ENCODE measurements at regions not wholly inside any gene's neighbourhood (a gene's known extent, or its start where the extent isn't known, plus 50 kb on each side); places are given as distances from the start of the nearest gene placed in this dataset.
"Not testable (repeated sequence)": the region's sequence is repeated elsewhere in the genome, so short reads cannot be mapped to it uniquely, and the experiment has no call there.

DNA sequence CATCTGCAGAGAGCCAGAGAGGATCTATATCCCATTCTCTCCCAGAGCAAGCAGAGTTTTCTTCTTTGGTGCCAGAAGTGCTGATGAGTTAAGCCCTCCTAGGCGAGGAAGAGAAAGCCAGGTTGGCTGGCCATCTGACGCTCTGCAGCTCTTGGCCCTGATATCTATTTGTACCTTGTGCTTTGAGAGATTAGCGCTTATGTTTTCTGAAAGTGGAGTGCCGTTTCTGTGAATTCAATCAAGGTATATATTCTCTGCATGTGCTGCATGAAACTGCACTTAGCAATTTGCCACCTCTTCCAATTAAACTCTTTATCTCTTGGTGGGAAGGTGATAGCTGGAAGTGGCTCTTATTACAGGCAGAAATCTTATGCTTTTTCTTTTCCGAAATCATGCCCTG, 177.5 kb downstream of the LPIN1 start:
- no peak for FAIRE-seq

DNA sequence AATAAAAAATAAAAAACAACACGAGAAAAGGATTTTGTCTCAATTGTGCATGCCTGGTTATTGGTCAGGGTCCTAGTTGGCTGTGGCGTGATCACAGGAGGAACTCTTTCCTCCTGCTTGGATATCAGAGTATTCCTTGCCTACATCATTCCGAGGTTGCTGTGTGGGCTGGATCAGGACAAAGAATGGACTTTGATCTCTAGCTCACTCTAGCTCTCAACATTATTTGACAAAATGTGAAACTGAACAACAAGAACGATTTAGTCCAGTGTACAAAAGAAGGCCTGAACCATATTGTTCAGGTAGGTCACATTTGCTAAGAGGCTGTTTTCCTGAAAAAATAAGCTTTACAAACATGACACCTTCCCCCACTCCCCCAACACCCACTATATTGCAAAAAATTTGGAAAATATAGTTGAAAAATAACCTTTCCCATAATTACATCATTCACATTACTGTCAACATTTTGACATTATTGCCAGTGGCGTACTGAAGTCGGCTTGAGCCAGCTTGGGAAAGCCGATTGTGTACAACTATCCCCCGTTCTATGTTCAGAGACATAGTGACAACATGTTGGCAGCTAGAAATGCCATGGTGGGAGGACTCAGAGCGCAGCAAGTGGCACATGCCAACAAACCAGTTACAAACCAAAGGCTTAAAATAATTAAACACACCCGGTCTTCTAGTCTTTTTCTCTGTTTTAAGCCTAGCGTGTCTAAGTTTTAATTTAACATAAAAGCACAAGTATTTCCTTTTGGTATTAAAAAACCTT, 179.0 kb downstream of the LPIN1 start:
- peak; percentile 72 for FAIRE-seq

DNA sequence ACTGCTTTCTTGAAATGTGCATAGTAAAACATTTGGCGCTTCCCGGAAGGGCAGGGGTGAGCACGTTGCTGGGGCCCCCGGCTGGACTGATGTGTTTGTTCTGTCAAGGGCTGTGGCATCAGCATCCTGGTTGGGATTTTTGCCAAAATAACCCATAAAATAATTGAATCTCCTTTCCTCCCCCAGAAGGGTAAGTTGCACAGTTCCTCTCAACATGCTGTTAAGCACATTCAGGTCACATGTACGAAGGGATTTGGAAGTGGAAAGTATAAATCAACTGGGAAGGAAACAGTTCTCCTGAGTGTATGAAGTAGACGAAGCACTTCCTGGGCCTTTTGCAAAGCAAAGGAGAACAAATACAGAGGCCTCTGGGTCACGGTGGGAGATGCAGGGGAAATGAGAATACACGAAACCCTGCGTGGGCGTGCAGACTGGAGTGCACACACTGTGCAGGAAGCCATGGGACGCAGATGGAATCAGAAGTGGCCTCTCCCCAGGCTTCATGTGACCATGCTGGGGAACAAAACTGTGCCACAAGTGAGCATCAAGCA, 183.9 kb downstream of the LPIN1 start:
- no peak for FAIRE-seq

DNA sequence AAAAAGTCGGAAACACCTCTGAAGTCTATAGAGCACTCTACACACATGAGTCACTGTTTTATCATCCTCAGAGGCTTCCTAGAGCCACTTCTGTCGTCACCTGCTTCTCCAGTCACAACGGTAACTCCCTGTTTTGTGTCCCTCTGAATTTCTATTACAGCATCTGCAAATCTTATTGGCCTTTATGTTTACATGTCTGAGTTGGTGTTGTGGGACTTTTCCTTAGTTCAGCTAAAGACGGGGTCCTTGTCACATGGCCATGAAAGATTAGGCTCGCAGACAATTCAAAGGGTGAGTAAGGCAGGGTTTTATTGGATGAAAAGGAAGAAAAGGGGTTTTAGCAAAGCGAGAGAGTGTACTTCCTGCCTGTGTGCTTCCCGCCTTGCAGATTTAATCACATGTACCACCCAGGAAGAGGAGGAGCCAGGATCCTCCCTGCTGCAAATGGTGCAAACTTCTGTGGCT, 185.6 kb downstream of the LPIN1 start:
- FAIRE-seq, result no peak

DNA sequence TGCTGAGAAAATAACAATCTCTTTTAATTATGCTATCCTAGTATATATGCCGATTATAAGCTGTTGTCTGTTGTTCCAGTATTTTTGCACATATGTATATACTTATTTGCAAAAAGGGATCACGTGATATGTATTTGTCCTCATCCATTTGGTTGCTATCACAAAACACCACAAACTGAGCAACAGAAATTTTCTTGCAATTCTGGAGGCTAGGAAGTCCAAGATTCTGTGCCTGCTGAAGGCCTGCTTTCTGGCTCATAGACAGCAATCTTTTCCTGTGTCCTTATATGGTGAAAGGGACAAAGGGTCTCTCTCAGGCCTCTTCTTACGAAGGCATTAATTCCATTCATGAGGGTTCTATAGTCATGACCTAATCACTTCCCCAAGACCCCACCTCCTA, 186.5 kb downstream of the LPIN1 start:
- no peak for FAIRE-seq

DNA sequence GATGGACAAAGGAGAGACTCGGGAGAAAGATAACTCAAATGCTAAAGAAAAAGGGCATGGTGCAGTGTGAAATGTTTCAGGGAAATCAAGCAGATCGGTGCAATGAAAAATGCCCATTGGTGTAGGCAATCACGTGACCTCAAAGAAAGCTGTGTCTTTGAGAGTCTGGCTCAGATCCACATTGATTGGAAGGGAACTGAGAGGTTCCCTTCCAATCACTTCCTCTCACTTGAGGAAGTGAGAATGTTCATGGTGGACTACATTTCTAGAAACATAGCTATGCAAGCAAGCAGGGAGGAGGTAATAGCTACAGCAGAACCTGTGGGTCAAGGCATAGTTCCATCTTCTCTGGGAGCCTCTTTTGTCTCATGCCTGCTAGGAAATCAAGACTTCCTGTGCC, 187.4 kb downstream of the LPIN1 start:
- FAIRE-seq, result no peak

DNA sequence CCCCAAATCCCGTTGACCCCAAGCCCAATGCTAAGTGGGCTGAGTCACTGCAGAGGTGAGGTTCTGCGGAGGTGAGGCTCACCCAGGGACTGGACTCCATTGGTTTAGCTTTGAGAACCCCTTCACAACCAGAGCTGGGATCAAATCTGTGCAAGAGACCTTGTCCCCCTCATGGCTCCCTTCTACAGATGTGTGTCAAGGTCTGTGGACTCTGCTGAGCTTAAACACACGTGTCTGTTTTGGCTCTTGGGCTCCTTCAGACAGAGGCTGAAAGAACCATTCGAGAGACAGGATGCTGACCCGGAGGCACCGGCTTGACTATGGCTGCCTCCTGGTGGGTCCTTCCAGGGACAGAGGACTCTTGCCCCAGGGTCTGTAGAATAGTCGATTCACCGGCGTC, 190.3 kb downstream of the LPIN1 start:
- no peak for FAIRE-seq

DNA sequence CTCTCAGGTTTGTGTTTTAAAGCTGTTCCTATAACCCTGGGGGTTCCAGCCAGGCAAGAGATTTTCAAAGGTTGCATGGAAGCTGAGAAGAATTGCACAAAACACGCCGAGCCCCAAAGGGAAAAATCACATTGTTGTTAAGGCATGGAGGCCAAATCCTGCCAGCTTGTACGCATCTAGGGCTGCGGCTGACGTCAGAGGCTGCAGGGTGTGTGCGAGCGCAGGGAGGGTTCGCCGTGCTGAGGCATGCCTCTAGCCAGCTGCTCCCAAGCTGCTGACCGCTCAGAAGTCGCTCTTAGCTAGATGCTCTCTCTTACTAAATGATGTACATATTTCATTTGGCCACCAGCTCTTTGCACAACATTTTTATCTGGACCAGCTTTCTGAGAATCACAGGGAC, 191.8 kb downstream of the LPIN1 start:
- FAIRE-seq, result no peak

DNA sequence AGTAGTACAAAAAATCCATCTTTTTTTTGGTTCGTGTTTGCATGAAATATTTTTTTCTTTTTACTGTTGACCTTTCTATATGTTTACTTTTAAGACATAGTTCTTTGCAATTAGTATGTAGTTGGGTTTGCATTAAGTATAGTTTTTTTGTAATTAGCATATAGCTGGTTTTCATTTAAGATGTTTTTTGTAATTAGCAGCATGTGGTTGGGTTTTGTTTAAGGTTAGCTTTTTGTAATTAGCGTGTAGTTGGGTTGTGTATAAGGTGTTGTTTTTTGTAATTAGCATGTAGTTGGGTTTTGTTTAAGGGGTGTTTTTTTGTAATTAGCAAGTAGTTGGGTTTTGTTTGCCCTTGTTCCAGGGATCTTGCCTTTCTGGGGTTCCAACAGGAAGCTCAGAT, 193.1 kb downstream of the LPIN1 start:
- no peak for FAIRE-seq

DNA sequence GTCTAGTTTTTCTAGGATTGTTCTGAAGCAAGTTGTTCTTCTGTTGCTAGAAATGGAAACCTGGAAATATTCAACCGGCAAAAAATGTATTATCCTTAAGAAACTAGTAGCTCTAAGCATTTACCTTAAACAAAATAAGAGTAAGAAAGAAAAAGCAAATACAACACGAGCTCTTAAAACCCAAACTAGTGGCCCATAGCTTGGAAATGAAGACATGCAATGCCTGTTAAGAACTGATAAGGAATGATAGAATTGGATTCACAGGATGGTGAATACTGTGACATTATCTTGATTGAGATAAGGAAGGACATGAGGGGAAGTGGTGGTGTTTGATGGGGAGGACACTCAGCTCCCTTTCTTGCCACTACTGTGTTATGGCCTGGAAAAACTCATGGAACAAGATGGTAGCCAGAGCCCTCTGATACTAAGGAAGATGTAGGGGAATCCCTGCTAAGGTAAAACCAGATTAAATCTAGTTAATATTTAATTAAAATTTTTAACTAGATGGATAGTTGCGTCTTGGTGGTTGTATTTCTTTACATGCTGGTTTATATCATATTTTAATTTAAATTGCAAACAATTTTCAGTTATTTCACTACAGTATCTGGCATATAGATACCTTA, 193.8 kb downstream of the LPIN1 start:
- FAIRE-seq, result no peak

DNA sequence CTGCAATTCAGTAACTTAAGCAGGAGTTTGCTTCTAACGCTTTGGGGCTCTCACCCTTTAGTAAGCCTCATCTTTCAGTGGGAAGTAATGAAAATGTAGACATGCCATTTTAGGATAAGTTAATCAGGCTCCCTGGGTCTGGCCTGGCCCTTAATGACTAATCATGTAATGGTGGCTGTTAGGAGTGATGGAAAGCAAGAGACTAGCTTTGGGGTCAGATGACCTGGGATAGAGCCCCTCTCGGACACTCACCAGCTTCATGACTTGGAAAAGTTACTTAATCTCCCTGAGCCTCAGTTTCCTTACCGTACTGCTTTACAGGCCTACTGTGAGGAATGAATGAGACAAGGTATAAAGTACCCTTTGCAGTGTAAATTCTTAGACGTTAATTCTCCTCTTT, 194.4 kb downstream of the LPIN1 start:
- no peak for FAIRE-seq

DNA sequence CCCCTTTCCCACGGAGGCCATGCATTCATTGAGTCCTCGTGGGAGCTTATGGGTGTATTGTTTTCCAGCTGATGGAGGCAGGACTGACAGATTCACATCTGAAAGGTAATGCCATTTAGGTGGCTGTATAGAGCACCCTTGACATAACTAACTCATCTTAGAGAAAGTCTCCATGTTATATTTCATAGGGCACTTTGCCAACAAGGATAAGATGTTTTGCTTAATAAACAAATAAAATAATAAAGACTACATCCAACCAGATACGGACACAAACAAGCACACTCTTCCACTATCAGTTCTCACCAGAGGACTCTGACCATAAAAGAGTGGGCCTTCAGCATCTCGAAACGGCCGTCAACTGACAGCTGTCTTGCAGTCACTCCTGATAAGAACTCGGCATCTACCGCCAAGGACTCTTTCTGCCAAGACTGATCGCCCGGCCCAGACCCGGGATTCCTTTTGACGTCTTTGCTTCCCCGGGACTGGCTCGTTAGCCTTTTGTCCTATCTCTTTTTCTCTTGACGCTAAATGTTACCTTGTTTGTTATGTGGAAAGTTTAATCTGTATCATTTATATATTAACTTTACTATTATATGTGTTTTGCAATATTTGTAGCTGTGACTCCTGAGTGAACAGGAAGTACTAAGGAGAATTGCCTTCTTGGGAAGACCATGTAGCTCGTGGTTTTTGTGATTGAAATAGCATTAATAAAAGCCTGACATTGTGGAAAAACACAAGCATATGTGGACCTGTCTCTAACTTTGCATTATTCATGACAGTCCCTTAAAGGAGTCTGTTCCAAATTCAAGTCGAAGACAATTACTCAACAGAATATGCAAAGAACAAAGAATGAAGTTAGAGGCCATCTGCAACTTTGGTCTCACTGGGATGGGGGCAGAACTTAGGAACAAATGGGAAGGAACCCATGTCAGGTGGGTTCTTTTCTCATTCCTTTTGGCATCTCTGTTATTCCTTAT, 195.1 kb downstream of the LPIN1 start:
- no peak for FAIRE-seq

DNA sequence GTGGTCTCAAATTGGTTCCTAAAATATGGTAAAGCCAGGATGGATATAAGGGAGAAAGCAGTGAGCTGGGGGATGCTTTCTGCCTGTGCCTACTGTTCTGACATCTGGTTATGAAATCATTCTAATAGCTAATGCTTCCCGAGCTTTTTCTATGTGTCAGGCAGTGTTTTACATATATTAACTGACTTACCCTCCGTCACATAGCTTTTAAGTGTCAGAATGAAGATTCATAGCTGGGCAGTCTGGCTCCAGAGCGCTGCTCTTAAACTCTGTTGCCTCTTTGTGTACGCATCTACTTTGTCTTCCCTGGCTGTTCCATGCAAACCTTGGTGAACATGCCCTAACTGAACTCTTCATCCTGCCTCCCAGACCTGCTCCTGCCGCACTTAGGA, 195.7 kb downstream of the LPIN1 start:
- no peak for FAIRE-seq

DNA sequence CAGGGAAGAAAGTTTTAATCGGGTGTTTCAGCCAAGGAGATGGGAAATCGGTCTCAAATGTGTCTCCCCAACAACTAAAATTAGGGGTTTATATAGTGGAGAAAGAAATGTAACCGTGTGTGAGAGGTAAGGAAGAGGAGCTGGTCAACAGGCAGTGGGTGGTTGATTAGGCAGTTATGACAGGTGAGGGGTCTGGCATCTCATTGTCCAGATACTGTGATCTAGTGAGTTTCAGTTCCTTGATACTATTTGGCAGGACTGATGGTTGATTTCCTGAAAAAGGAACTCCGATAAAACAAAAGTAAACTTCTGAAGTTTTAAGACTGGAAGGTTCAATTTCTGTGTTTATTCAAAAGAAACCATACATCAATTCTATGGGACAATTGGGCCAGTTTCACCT, 197.9 kb downstream of the LPIN1 start:
- no peak for FAIRE-seq

DNA sequence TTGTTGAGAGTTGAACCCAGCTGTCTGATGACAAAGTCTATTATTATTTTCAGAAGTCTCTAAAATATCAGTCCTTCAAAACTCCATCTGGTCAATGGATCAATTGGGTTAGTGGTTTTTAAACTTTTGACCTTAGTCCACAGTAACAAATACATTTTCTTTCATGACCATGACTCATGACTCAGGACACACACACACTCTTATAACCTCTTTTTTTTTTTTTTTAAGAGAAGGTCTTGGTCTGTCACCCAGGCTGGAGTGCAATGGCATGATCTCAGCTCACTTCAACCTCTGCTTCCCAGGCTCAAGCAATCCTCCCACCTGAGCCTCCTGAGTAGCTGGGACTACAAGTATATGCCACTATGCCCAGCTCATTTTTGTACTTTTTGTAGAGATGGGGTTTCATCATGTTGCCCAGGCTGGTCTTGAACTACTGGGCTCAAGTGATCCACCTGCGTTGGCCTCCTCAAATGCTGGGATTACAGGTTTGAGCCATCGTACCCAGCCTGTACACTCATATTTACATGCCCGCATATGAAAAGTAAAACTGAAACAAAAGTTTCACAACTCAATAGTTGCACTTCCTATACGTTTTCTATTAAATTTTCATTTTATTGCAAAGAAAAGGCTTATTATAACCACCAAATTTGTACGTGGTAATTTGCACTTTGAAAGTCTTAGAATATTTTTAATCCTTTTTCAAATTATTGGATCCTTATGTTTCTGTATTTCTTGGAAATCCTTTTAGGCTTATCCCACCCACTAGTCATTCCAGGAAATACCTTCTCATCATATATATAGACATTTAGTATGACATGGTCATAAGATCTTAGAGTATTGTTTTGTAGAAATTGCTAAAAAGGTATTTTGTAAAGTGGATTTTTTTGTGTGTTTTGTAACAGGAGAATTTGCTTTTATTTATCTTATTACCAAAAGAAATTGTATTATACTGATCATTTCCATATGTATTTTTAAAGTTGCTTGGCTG, 199.0 kb downstream of the LPIN1 start:
- FAIRE-seq, result no peak

DNA sequence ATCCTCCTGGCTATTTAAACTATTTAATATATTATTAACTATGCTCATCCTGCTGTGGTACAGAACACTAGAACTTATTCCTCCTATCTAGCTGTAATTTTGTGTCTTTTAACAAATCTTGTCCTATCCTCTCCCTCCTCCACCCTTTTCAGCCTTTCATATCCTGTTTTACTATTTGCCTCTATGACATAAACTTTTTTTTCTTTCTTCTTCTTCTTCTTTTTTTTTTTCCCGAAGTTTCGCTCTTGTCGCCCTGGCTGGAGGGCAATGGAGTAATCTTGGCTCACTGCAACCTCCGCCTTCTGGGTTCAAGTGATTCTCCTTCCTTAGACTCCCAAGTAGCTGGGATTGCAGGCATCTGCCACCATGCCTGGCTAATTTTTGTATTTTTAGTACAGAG, 201.5 kb downstream of the LPIN1 start:
- FAIRE-seq, result no peak

DNA sequence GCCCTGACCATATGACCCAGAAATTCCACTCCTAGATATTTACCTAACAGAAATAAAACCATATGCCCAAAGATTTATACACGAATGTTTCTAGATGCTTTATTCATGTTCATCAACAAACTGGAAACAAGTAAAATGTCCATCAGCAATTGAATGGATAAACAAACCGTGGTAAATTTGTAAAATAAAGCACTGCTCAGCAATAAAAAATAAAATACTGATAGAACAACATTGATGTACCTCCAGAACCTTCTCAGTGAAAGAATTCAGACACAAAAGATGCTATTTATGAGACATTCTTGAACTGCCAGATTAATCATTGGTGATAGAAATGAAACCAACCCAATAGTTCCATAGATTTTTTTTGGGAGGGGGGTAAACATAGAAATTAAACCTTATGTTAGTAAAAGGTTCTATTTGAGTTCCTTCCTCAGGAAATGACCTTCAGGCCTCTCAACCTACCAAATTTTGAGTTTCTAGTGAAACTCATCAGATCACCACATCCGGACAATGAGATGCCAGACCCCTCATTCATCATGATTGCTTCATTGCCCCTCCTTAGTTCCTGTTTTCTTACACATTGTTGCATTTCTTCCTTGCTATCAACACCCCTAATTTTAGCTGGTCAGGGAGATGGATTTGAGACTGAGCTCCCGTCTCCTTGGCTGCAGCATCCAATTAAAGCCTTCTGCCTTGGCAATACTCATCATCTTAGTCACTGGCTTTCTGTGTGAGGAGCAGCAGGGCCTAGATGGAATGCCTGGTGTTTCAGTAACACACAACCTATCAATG, 203.5 kb downstream of the LPIN1 start:
- FAIRE-seq, result no peak

DNA sequence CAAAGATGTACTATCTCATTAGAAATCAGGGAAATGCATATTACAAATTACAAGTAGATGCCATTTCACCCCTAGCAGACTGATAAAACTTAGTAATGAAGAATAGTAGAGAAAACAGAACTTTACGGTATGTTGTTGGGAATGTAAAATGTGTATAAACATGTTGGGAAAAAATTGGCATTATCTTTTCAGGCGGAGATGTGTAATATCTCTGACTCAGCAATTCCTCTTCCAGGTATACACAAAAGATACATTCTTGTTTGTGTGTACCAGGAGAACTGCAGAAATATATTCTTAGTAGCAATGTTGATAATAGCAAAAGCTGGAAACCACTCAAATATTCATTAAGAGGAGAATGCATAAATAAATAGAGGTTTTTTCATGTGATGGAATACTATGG, 204.5 kb downstream of the LPIN1 start:
- no peak for FAIRE-seq

DNA sequence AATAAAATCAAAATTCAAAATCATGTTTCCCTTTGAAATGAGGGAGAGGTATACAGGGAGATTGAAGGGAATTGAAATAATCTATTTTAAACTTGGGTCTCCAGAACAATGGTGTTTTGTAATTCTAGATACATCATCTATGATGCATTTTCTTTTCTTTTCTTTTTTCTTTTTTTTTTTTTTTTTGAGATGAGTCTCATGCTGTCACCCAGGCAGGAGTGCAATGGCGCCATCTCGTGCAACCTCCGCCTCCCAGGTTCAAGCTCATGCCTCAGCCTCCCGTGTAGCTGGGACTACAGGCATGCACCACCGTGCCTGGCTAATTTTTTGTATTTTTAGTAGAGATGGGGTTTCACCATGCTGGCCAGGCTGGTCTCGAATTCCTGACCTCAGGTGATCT, 205.1 kb downstream of the LPIN1 start:
- not testable (repeated sequence) for FAIRE-seq

DNA sequence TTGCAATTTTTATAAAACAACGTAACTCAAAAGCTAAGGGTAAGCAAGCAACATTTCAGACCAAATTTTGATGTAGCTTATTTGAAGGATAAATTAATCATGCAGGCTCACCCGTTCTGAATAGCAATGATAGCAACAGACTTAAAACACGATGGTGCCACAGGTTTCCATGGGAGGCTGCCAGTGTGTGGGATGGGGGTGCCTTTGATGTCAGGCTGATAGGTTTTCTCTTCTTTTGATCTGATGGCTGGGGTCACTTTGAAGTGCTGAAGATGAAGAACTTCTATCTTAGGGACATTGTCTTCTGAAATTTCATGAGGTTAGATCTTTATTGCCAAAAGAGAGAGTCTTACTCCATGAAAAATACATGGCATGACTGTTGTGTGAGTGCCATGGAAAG, 206.8 kb downstream of the LPIN1 start:
- no peak for FAIRE-seq

DNA sequence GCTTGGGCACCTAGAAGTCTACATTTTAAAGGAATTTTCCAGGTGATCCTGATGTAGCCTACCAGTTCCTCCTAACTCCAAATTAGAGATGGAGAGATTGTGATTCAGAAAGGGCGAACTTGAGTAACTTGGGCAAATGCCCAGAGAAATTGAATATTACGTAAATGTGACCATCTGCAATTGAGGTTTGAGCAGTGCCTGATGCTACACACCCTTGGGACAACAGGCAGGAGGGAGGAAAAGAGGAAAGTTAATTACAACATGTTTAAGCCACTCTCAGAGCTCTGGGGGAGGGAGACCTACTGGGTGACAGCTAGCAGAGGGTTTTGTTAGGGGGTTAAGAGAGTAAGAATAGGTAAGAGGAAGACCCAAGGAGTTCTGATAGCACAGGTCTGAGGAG, 208.9 kb downstream of the LPIN1 start:
- FAIRE-seq, result no peak
